HEK293T (cell line): ENCODE measurements at regions not wholly inside any gene's neighbourhood (a gene's known extent, or its start where the extent isn't known, plus 50 kb on each side); places are given as distances from the start of the nearest gene placed in this dataset.

ENCODE experiments used
- CTCF ChIA-PET: fragments of 350-600 bp; formaldehyde crosslinking; extraction: SDS; loops from one replicate; lab custom pipeline; 2021; ENCODE audit warnings: antibody characterized with exemption, inconsistent platforms; lab: Yijun Ruan, JAX
- POLR2A ChIA-PET: fragments of 350-600 bp; formaldehyde crosslinking; extraction: SDS; loops from one replicate; lab custom pipeline; 2020; ENCODE audit warnings: antibody characterized with exemption, inconsistent platforms; lab: Yijun Ruan, JAX
- DNase-seq: peaks from one replicate; pipeline ENCODE4 v3.0.0; 2012; ENCODE audit warnings: mixed read lengths; ENCODE audit errors: extremely low spot score
- ARNT ChIP-seq: fragments of 450-650 bp; IDR thresholded peaks from 2 replicates; pipeline ENCODE4 v1.6.1; 2017; ENCODE audit warnings: mild to moderate bottlenecking
- BHLHE40 ChIP-seq: fragments of 450-650 bp; IDR thresholded peaks from 2 replicates; pipeline ENCODE4 v1.6.1; 2016; ENCODE audit warnings: mild to moderate bottlenecking, moderate library complexity, borderline replicate concordance
- CTBP1 ChIP-seq: fragments of 450-650 bp; IDR thresholded peaks from 2 replicates; pipeline ENCODE4 v1.6.1; 2016; ENCODE audit warnings: borderline replicate concordance
- ELF4 ChIP-seq: fragments of 450-650 bp; IDR thresholded peaks from 2 replicates; pipeline ENCODE4 v1.6.1; 2017; ENCODE audit warnings: antibody characterized with exemption
- FOXA1 ChIP-seq: fragments of 450-650 bp; IDR thresholded peaks from 2 replicates; pipeline ENCODE4 v1.6.1; 2016; ENCODE audit warnings: mild to moderate bottlenecking
- FOXK2 ChIP-seq: fragments of 450-650 bp; IDR thresholded peaks from 2 replicates; pipeline ENCODE4 v1.6.1; 2016; ENCODE audit warnings: mild to moderate bottlenecking
- FOXM1 ChIP-seq: fragments of 450-650 bp; IDR thresholded peaks from 2 replicates; pipeline ENCODE4 v1.6.1; 2017; ENCODE audit warnings: mild to moderate bottlenecking, borderline replicate concordance
- HDGF ChIP-seq: fragments of 450-650 bp; IDR thresholded peaks from 2 replicates; pipeline ENCODE4 v1.6.1; 2017; ENCODE audit warnings: antibody characterized with exemption, borderline replicate concordance
- L3MBTL2 ChIP-seq: fragments of 450-650 bp; conservative IDR thresholded peaks from 2 replicates; pipeline ENCODE4 v1.6.1; 2016; ENCODE audit warnings: mild to moderate bottlenecking
- LEF1 ChIP-seq: fragments of 450-650 bp; IDR thresholded peaks from 2 replicates; pipeline ENCODE4 v1.6.1; 2017; ENCODE audit warnings: mild to moderate bottlenecking, borderline replicate concordance
- NFRKB ChIP-seq: fragments of 450-650 bp; IDR thresholded peaks from 2 replicates; pipeline ENCODE4 v1.6.1; 2016; ENCODE audit warnings: mild to moderate bottlenecking, moderate library complexity
- PKNOX1 ChIP-seq: fragments of 450-650 bp; IDR thresholded peaks from 2 replicates; pipeline ENCODE4 v1.6.1; 2016
- SP1 ChIP-seq: fragments of 450-650 bp; IDR thresholded peaks from 2 replicates; pipeline ENCODE4 v1.6.1; 2017
- SUZ12 ChIP-seq: fragments of 450-650 bp; IDR thresholded peaks from 2 replicates; pipeline ENCODE4 v1.6.1; 2016; ENCODE audit warnings: mild to moderate bottlenecking
- TARDBP ChIP-seq: fragments of 450-650 bp; IDR thresholded peaks from 2 replicates; pipeline ENCODE4 v1.6.1; 2016
- ZNF384 ChIP-seq: fragments of 450-650 bp; IDR thresholded peaks from 2 replicates; pipeline ENCODE4 v1.6.1; 2016

DNA sequence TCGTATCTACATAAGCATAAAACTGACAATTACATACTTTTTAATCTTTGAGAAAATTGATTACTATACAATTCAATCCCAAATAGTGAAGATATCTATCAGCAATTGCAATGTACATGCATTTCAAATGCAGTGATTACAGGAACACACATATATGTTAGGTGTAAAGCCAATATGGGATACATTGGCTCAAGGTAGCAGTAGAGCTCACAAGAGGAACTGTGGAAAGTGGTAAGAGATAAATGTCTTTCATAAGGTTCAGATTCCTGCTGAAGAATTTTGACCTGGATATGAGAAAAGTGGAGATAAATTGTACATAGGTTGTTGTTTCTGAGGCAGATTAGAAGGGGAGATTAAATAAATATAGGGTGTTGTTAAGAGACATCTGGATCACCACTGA is 1280.5 kb downstream of the OTOL1 start:
- no peak for TF ChIP-seq NFRKB
- no peak for TF ChIP-seq SP1
- peak; percentile 11 for DNase-seq
- POLR2A ChIA-PET: no interaction called here
- CTCF ChIA-PET: no interaction called here

- TF ChIP-seq SP1: no peak
- no peak for TF ChIP-seq TARDBP
- TF ChIP-seq ARNT: no peak
- TF ChIP-seq L3MBTL2: no peak
- TF ChIP-seq FOXM1: no peak
- TF ChIP-seq ELF4: no peak
- no peak for TF ChIP-seq HDGF
- no peak for TF ChIP-seq PKNOX1
- TF ChIP-seq CTBP1: no peak
- no peak for TF ChIP-seq LEF1
- TF ChIP-seq SUZ12: no peak
- no peak for TF ChIP-seq FOXA1
- TF ChIP-seq ZNF384: no peak
- no peak for TF ChIP-seq NFRKB
- TF ChIP-seq BHLHE40: no peak
- TF ChIP-seq FOXK2: no peak
- POLR2A ChIA-PET: no interaction called here
- no peak for DNase-seq
- CTCF ChIA-PET: no interaction called here
Observed at GRCh38 chr3:162780313-162780712, 1283.7 kb downstream of the OTOL1 start.

GRCh38 chr3:162799910-162800309 is 1303.3 kb downstream of the OTOL1 start:
- ChIA-PET CTCF (no interaction called here), POLR2A (no interaction called here)
- DNase-seq: no peak
- no peak for TF ChIP-seq CTBP1

DNA sequence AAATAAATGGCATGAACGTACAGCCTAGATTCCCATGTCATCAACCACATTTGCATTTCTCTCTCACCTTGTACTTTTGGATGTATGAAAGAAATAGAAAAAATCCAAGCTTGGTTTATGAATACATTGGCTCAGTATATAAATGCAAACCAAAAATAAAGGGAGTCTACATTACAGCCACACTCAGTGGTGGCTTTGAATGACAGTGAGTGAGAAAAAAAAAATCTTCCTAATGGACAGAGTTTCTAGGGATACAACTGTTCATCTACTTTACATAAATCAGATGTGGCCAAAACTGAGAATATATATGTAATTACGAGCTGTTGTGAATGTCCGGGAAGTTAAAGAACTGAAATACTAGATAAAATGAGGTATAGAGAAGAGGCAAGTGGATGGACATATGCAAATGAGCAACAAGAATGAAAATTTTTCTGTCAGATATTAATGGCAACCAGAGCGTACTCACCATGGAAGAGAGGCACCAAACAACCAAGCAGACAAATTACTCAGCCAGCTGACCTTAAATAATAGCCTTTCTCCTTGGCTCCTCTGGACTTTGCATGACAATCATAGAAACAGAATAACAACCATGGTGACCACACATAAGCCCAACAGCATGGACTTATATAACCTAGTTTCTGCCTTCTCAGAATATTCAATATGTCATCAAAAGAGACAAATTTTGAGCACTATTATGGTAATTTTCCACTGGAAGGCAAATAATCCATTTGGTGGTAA is 1305.8 kb downstream of the OTOL1 start:
- no peak for TF ChIP-seq BHLHE40
- TF ChIP-seq TARDBP: no peak
- TF ChIP-seq HDGF: no peak
- TF ChIP-seq SUZ12: no peak
- no peak for TF ChIP-seq PKNOX1
- no peak for TF ChIP-seq L3MBTL2
- no peak for TF ChIP-seq LEF1
- TF ChIP-seq ARNT: no peak
- TF ChIP-seq FOXM1: no peak
- TF ChIP-seq CTBP1: no peak
- TF ChIP-seq FOXA1: no peak
- TF ChIP-seq FOXK2: no peak
- CTCF ChIA-PET: interaction anchor here (0.6 kb wide), 1 partner anchor 148 kb away, joined by 3 read pairs; no protein-coding TSS in a partner anchor
- POLR2A ChIA-PET: no interaction called here
- DNase-seq: no peak

DNA sequence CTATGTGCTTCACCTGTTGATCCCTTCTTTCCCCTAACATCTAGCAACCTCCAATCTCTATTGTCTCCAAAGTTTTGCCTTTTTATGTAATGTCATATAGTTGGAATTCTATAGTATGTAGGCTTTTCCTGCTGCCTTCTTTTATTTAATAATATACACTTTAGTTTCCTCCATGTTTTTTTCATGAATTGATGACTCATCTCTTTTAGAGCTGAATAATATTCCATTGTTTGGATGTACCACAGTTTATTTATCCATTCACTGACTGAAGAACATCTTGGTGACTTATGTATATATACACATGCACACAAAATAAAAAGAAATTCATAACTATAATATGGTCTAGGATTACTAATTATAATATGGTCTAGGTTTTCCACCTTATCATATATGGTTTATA is 1314.2 kb downstream of the OTOL1 start:
- ChIA-PET CTCF (no interaction called here), POLR2A (no interaction called here)
- TF ChIP-seq ARNT (no peak), CTBP1 (no peak), FOXA1 (no peak), TARDBP (no peak), HDGF (no peak), L3MBTL2 (no peak), SP1 (no peak), NFRKB (no peak)
- no peak for DNase-seq

GRCh38 chr3:162842549-162843216 is 1346.1 kb downstream of the OTOL1 start:
- DNase-seq: no peak
- TF ChIP-seq LEF1 (no peak), FOXK2 (no peak), SP1 (no peak), HDGF (no peak), L3MBTL2 (no peak), ARNT (no peak), NFRKB (no peak), TARDBP (no peak), BHLHE40 (no peak), ZNF384 (no peak), FOXA1 (no peak), ELF4 (no peak), SUZ12 (no peak), FOXM1 (no peak)
- POLR2A ChIA-PET: no interaction called here
- CTCF ChIA-PET: no interaction called here

- DNase-seq: no peak
- ChIA-PET CTCF (no interaction called here), POLR2A (no interaction called here)
- TF ChIP-seq HDGF (no peak), L3MBTL2 (no peak), NFRKB (no peak), FOXA1 (no peak), ARNT (no peak), ZNF384 (no peak), BHLHE40 (no peak), ELF4 (no peak), LEF1 (no peak), PKNOX1 (no peak), TARDBP (no peak), CTBP1 (no peak), SP1 (no peak), SUZ12 (no peak), FOXK2 (no peak), FOXM1 (no peak)
Observed at GRCh38 chr3:162845918-162846317, 1349.3 kb downstream of the OTOL1 start.
